Gastroesophageal sphincter (tissue), 4 donors: ENCODE measurements at regions not wholly inside any gene's neighbourhood (a gene's known extent, or its start where the extent isn't known, plus 50 kb on each side); places are given as distances from the start of the nearest gene placed in this dataset.

Experiments used
- ATAC-seq: fragments of 150-250 bp; one replicate; pipeline ENCODE4 v1.9.1; 2016; ENCODE audit warnings: mild to moderate bottlenecking, moderate library complexity
- H3K27ac ChIP-seq, 4 donors: fragments of 200-600 bp; sonication (generic) in 3 of 4; 1 replicate in 3 of 4; 2 replicates in 1 of 4; pipeline ENCODE4 v1.5.1; 2016 to 2019
- H3K27me3 ChIP-seq: fragments of 200-600 bp; sonication (generic); one replicate; pipeline ENCODE4 v1.5.1; 2019
- H3K36me3 ChIP-seq, 2 donors: fragments of 200-600 bp; sonication (generic); one replicate each; pipeline ENCODE4 v1.5.1; 2019; ENCODE audit warnings: control low read depth in 1 of 2
- H3K4me1 ChIP-seq, 3 donors: fragments of 200-600 bp; sonication (generic); 1 replicate in 2 of 3; 2 replicates in 1 of 3; pipeline ENCODE4 v1.5.1; 2016 to 2019; ENCODE audit warnings: control low read depth in 2 of 3
- H3K4me3 ChIP-seq, 2 donors: fragments of 200-600 bp; sonication (generic); one replicate each; pipeline ENCODE4 v1.5.1; 2019; ENCODE audit warnings: mild to moderate bottlenecking in 1 of 2, moderate library complexity in 1 of 2
- H3K9me3 ChIP-seq, 3 donors: fragments of 200-600 bp; sonication (generic); one replicate each; pipeline ENCODE4 v1.5.1; 2017 to 2019; ENCODE audit warnings: control low read depth in 2 of 3
- CTCF ChIP-seq, 4 experiments: fragments of 200-600 bp in 2 of 4; fragments of 450-650 bp in 2 of 4; sonication (generic) in 1 of 4; IDR thresholded peaks; one replicate each; pipeline ENCODE4 v1.5.1; 2017 to 2019; ENCODE audit warnings: antibody characterized with exemption in 4 of 4, mild to moderate bottlenecking in 2 of 4, moderate library complexity in 2 of 4
- EP300 ChIP-seq: sonication (generic); formaldehyde crosslinking; IDR thresholded peaks from one replicate; pipeline ENCODE4 v1.6.1; 2017; ENCODE audit warnings: antibody characterized with exemption, mild to moderate bottlenecking
- POLR2A ChIP-seq, 2 donors: fragments of 450-650 bp; IDR thresholded peaks; one replicate each; pipeline ENCODE4 v1.6.1; 2017; ENCODE audit warnings: antibody characterized with exemption in 2 of 2, mild to moderate bottlenecking in 2 of 2, moderate library complexity in 1 of 2
- POLR2AphosphoS5 ChIP-seq: sonication (generic); formaldehyde crosslinking; IDR thresholded peaks from one replicate; pipeline ENCODE4 v1.6.1; 2017; ENCODE audit warnings: antibody characterized with exemption
- WGBS, 2 donors: methylation state at CpG; one replicate each; pipeline ENCODE4 v1.1.5; 2018; ENCODE audit warnings: low coverage in 1 of 2; 5-methylcytosine and 5-hydroxymethylcytosine counted together

- Histone ChIP-seq H3K4me3 (no peak overlapping the region), H3K27ac (no peak overlapping the region), H3K27me3 (no peaks in the 10 kb centered on the region), H3K36me3 (no peaks in the 10 kb centered on the region), H3K9me3 (no peaks in the 10 kb centered on the region), H3K4me1 (no peaks in the 10 kb centered on the region)
- ATAC-seq = no peak
- 88 to 100% methylated on average over 1 of the region's 1 CpG for WGBS, 2 donors
- no peak for TF ChIP-seq CTCF (IDR thresholded peaks at IDR 0.05)
- no peak for TF ChIP-seq EP300
- no peak for TF ChIP-seq POLR2AphosphoS5
- TF ChIP-seq POLR2A (IDR thresholded peaks at IDR 0.05) = no peak
Observed at GRCh38 chr13:47461816-47462215, 539.3 kb downstream of the SUCLA2 start.

GRCh38 chr13:47459512-47459911 is 541.6 kb downstream of the SUCLA2 start:
- Histone ChIP-seq H3K27ac (no peak overlapping the region), H3K9me3 (no peaks in the 10 kb centered on the region), H3K27me3 (no peaks in the 10 kb centered on the region), H3K36me3 (no peaks in the 10 kb centered on the region), H3K4me3 (no peak overlapping the region), H3K4me1 (no peaks in the 10 kb centered on the region)
- no peak for ATAC-seq
- TF ChIP-seq EP300 = no peak
- TF ChIP-seq CTCF (IDR thresholded peaks at IDR 0.05) = peak in 3 of 4 experiments; percentile 35
- WGBS, 2 donors = 27 to 30% methylated on average over 2 of the region's 2 CpGs

GRCh38 chr13:47457626-47458025 is 543.4 kb downstream of the SUCLA2 start:
- Histone ChIP-seq H3K9me3 (no peaks in the 10 kb centered on the region), H3K27ac (no peak overlapping the region), H3K4me1 (no peaks in the 10 kb centered on the region), H3K4me3 (no peak overlapping the region), H3K27me3 (no peaks in the 10 kb centered on the region), H3K36me3 (no peaks in the 10 kb centered on the region)
- ATAC-seq = no peak
- TF ChIP-seq POLR2A (IDR thresholded peaks at IDR 0.05) (no peak), POLR2AphosphoS5 (no peak), CTCF (IDR thresholded peaks at IDR 0.05) (no peak), EP300 (no peak)

GRCh38 chr13:47455626-47456025 is 545.4 kb downstream of the SUCLA2 start:
- Histone ChIP-seq H3K36me3 (no peaks in the 10 kb centered on the region), H3K9me3 (no peaks in the 10 kb centered on the region), H3K4me1 (no peaks in the 10 kb centered on the region), H3K27me3 (no peaks in the 10 kb centered on the region), H3K27ac (no peak overlapping the region), H3K4me3 (no peak overlapping the region)
- TF ChIP-seq POLR2AphosphoS5 (no peak), POLR2A (IDR thresholded peaks at IDR 0.05) (no peak), EP300 (no peak), CTCF (IDR thresholded peaks at IDR 0.05) (no peak)
- no peak for ATAC-seq

GRCh38 chr13:47454986-47455385 is 546.1 kb downstream of the SUCLA2 start:
- Histone ChIP-seq H3K4me1 (no peaks in the 10 kb centered on the region), H3K4me3 (no peak overlapping the region), H3K36me3 (no peaks in the 10 kb centered on the region), H3K9me3 (no peaks in the 10 kb centered on the region), H3K27ac (no peak overlapping the region), H3K27me3 (no peaks in the 10 kb centered on the region)
- WGBS, 2 donors = 39 to 46% methylated on average over 3 of the region's 3 CpGs
- ATAC-seq = no peak
- TF ChIP-seq POLR2A (IDR thresholded peaks at IDR 0.05) = no peak
- TF ChIP-seq POLR2AphosphoS5 = no peak

DNA sequence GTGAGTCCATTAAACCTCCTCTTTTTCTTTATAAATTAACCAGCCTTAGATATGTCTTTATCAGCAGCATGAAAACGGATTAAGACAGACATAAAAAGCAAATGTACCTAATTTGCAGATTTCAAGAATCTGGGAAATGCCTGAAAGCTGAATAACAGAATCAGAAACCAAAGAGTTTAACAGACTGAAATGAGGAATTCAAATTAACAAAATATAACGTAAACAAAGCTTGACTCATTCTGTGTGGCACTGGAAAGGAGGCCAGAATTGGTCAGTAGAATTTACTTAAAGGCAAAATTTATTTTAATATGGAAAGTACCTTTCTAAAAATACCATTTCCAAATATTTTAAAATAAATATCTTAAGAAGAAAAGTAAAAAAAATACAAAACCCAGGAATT is 540.6 kb upstream of the HTR2A start:
- Histone ChIP-seq H3K27me3 (no peaks in the 10 kb centered on the region), H3K4me3 (no peak overlapping the region), H3K4me1 (peaks cover 0 to 9% (median 0%) of the 10 kb centered on the region in 3 donors), H3K36me3 (no peaks in the 10 kb centered on the region), H3K9me3 (peaks cover 0 to 5% (median 0%) of the 10 kb centered on the region in 3 donors), H3K27ac (no peak overlapping the region)
- no peak for ATAC-seq
- 17 to 23% methylated on average over 2 of the region's 2 CpGs for WGBS, 2 donors
- TF ChIP-seq CTCF (IDR thresholded peaks at IDR 0.05) (no peak), EP300 (no peak), POLR2A (IDR thresholded peaks at IDR 0.05) (no peak), POLR2AphosphoS5 (no peak)
